ENCODE measurements at regions not wholly inside any gene's neighbourhood (a gene's known extent, or its start where the extent isn't known, plus 50 kb on each side); places are given as distances from the start of the nearest gene placed in this dataset.

- DNase-seq (ENCODE audit: low read depth in 1 of 2, low spot score in 2 of 2) (no peak), FAIRE-seq (no peak)
- Histone ChIP-seq H3K4ac (replicated peaks; ENCODE audit: insufficient read length, low read depth, low read length) (no peak overlapping the region), H3K14ac (ENCODE audit: insufficient read length) (no peak overlapping the region), H4K5ac (ENCODE audit: insufficient read length, low read depth, low read length) (no peak overlapping the region), H2AK5ac (ENCODE audit: low read depth, low read length) (no peak overlapping the region), H3K56ac (replicated peaks; ENCODE audit: insufficient read length, low read depth, low read length) (no peak overlapping the region), H2BK120ac (replicated peaks; ENCODE audit: low read depth, low read length) (no peak overlapping the region), H3K18ac (ENCODE audit: extremely low read depth, low read length) (no peak overlapping the region), H3K4me3 (ENCODE audit: extremely low read depth in 1 of 4, insufficient read depth in 2 of 4, low read depth in 3 of 4, low read length in 4 of 4) (no peak overlapping the region), H3K27ac (ENCODE audit: low read depth, low read length) (no peak overlapping the region), H2BK12ac (ENCODE audit: low read depth, low read length) (no peak overlapping the region), H4K20me1 (replicated peaks in 1 of 2; ENCODE audit: control insufficient read depth in 1 of 2, insufficient read depth in 2 of 2, low read length in 2 of 2) (no peaks in the 10 kb centered on the region), H3K23me2 (ENCODE audit: low read depth, low read length) (no peaks in the 10 kb centered on the region; the same call in 1 of the 2 replicates), H3K9ac (replicated peaks in 1 of 4; ENCODE audit: extremely low read depth in 1 of 4, low read depth in 3 of 4, low read length in 3 of 4) (no peak overlapping the region), H4K91ac (replicated peaks; ENCODE audit: insufficient read length, low read length) (peak overlapping the region; percentile 4), H3K4me2 (ENCODE audit: insufficient read depth in 1 of 2, low read depth in 2 of 2, low read length in 2 of 2) (no peak overlapping the region), H3K27me3 (replicated peaks in 1 of 4; ENCODE audit: control insufficient read depth in 3 of 4, extremely low read depth in 1 of 4, insufficient read depth in 3 of 4, low read length in 3 of 4) (no peaks in the 10 kb centered on the region), H3K79me2 (ENCODE audit: control insufficient read depth in 1 of 2, insufficient read depth in 2 of 2, low read length in 2 of 2) (no peaks in the 10 kb centered on the region), H3K79me1 (ENCODE audit: low read depth, low read length) (no peaks in the 10 kb centered on the region), H2BK20ac (ENCODE audit: low read length) (no peak overlapping the region), H4K8ac (ENCODE audit: extremely low read depth, insufficient read depth, low read length) (no peak overlapping the region), H2AFZ (ENCODE audit: low read length) (no peak overlapping the region), H2BK15ac (ENCODE audit: low read length) (peak overlapping the region; percentile 92; the same call in 1 of the 2 replicates), H3K36me3 (ENCODE audit: control insufficient read depth in 2 of 4, insufficient read depth in 4 of 4, low read length in 3 of 4) (no peaks in the 10 kb centered on the region), H2BK5ac (ENCODE audit: low read depth, low read length) (peak overlapping the region; percentile 10; the same call in 1 of the 2 replicates), H3K4me1 (replicated peaks in 1 of 4; ENCODE audit: control insufficient read depth in 3 of 4, insufficient read depth in 4 of 4, low read length in 3 of 4) (no peaks in the 10 kb centered on the region), H3K9me3 (ENCODE audit: insufficient read depth in 2 of 2, low read depth in 1 of 2, low read length in 1 of 2) (no peaks in the 10 kb centered on the region), H3K23ac (ENCODE audit: insufficient read length) (no peak overlapping the region)
- ChIA-PET CTCF (ENCODE audit: partially characterized antibody) (interaction anchor here (0.7 to 4.2 kb wide), 36 partner anchors 8 to 629 kb away, joined by 3 to 26 read pairs (median 4); no protein-coding TSS in a partner anchor), POLR2A (ENCODE audit: partially characterized antibody) (interaction anchor here (0.6 to 1.0 kb wide), 2 partner anchors 18 to 344 kb away, joined by 4 read pairs; no protein-coding TSS in a partner anchor)
- 82% methylated on average over 10 of the region's 10 CpGs; no CpG with 5 or more reads in 1 of the 2 experiments for WGBS, 2 experiments (ENCODE audit: extremely low coverage in 1 of 2, insufficient coverage in 1 of 2, insufficient read length in 1 of 2, insufficient replicate concordance in 2 of 2, low coverage in 1 of 2, low lambda C conversion rate in 2 of 2, missing lambda C conversion rate in 1 of 2)
- TF ChIP-seq SIN3A (conservative IDR thresholded peaks at IDR 0.05 in 1 of 2, IDR thresholded peaks at IDR 0.05 in 1 of 2; ENCODE audit: low read depth in 1 of 2, low read length in 2 of 2) (no peak), CEBPB (IDR thresholded peaks at IDR 0.05; ENCODE audit: low read depth, low read length) (no peak), GABPA (IDR thresholded peaks at IDR 0.05; ENCODE audit: borderline replicate concordance, insufficient read depth, low read length) (no peak), SAP30 (IDR thresholded peaks at IDR 0.05; ENCODE audit: insufficient read depth, insufficient replicate concordance, low read length) (no peak), FOSL1 (IDR thresholded peaks at IDR 0.05; ENCODE audit: insufficient read depth, low read depth, low read length) (no peak), BACH1 (IDR thresholded peaks at IDR 0.05; ENCODE audit: low read length) (no peak), E2F6 (IDR thresholded peaks at IDR 0.05) (no peak), SUZ12 (IDR thresholded peaks at IDR 0.05; ENCODE audit: low read length) (no peak), SP4 (IDR thresholded peaks at IDR 0.05; ENCODE audit: low read length) (no peak), EZH2 (IDR thresholded peaks at IDR 0.05; ENCODE audit: low read depth, low read length, severe bottlenecking) (no peak), EGR1 (IDR thresholded peaks at IDR 0.05; ENCODE audit: borderline replicate concordance, low read depth, low read length) (no peak), TCF12 (IDR thresholded peaks at IDR 0.05; ENCODE audit: low read depth, low read length) (no peak), EP300 (IDR thresholded peaks at IDR 0.05; ENCODE audit: borderline replicate concordance in 1 of 2, low read depth in 2 of 2, low read length in 2 of 2) (no peak), JUN (IDR thresholded peaks at IDR 0.05; ENCODE audit: low read depth, low read length) (no peak)
Observed at GRCh38 chr12:131455218-131455506, 255.7 kb upstream of the SFSWAP start.

All from H1 (cell line).